RCC 7860 (cell line): ENCODE measurements at regions not wholly inside any gene's neighbourhood (a gene's known extent, or its start where the extent isn't known, plus 50 kb on each side); places are given as distances from the start of the nearest gene placed in this dataset.
"Not testable (repeated sequence)": the region's sequence is repeated elsewhere in the genome, so short reads cannot be mapped to it uniquely, and the experiment has no call there.

Experiments used
- DNase-seq: peaks from one replicate; pipeline ENCODE4 v3.0.0-alpha.2; 2015; ENCODE audit warnings: low spot score
- FAIRE-seq: peaks from 2 replicates; lab custom pipeline; 2012; peaks lifted over from hg19 to GRCh38; lab: Jason Lieb, UNC

GRCh38 chr2:13651684-13652131 is 935.0 kb downstream of the TRIB2 start:
- FAIRE-seq, result no peak
- DNase-seq, result no peak

GRCh38 chr2:13652531-13653313 is 936.0 kb downstream of the TRIB2 start:
- peak; percentile 53 for DNase-seq
- no peak for FAIRE-seq

GRCh38 chr2:13654416-13654815 is 937.7 kb downstream of the TRIB2 start:
- DNase-seq, result no peak
- FAIRE-seq, result no peak

GRCh38 chr2:13660231-13660630 is 943.5 kb downstream of the TRIB2 start:
- DNase-seq, result no peak
- no peak for FAIRE-seq

GRCh38 chr2:13662055-13662454 is 945.3 kb downstream of the TRIB2 start:
- FAIRE-seq (no peak), DNase-seq (no peak)

GRCh38 chr2:13666582-13667414 is 950.1 kb downstream of the TRIB2 start:
- FAIRE-seq (no peak), DNase-seq (no peak)

GRCh38 chr2:13667415-13667757 is 950.6 kb downstream of the TRIB2 start:
- DNase-seq (no peak), FAIRE-seq (no peak)

GRCh38 chr2:13669607-13670006 is 952.9 kb downstream of the TRIB2 start:
- FAIRE-seq (no peak), DNase-seq (no peak)

GRCh38 chr2:13673821-13674220 is 957.1 kb downstream of the TRIB2 start:
- not testable (repeated sequence) for FAIRE-seq, DNase-seq

GRCh38 chr2:13676269-13676668 is 956.2 kb upstream of the LRATD1 start:
- FAIRE-seq, result no peak
- no peak for DNase-seq

- no peak for FAIRE-seq
These were observed 950.6 kb upstream of the LRATD1 start for GRCh38 chr2:13681936-13682335.

GRCh38 chr2:13682540-13683272 is 949.8 kb upstream of the LRATD1 start:
- DNase-seq (no peak), FAIRE-seq (no peak)

More at GRCh38 chr2:13681936-13682335, 950.6 kb upstream of the LRATD1 start:
- DNase-seq, result no peak

GRCh38 chr2:13686262-13686661 is 946.3 kb upstream of the LRATD1 start:
- FAIRE-seq (no peak), DNase-seq (no peak)

- FAIRE-seq (no peak), DNase-seq (no peak)
These were observed 937.8 kb upstream of the LRATD1 start for GRCh38 chr2:13694673-13695072.

- DNase-seq (no peak), FAIRE-seq (no peak)
These were observed 935.9 kb upstream of the LRATD1 start for GRCh38 chr2:13696601-13697000.

- no peak for DNase-seq
- no peak for FAIRE-seq
These were observed 933.7 kb upstream of the LRATD1 start for GRCh38 chr2:13698847-13699246.

- DNase-seq, FAIRE-seq: not testable (repeated sequence)
These were observed 932.6 kb upstream of the LRATD1 start for GRCh38 chr2:13699939-13700338.

- DNase-seq (no peak), FAIRE-seq (no peak)
These were observed 921.4 kb upstream of the LRATD1 start for GRCh38 chr2:13711154-13711553.

GRCh38 chr2:13714466-13714865 is 918.1 kb upstream of the LRATD1 start:
- FAIRE-seq, result no peak
- no peak for DNase-seq

- no peak for FAIRE-seq
- no peak for DNase-seq
These were observed 906.6 kb upstream of the LRATD1 start for GRCh38 chr2:13725945-13726344.

- DNase-seq (no peak), FAIRE-seq (no peak)
These were observed 887.2 kb upstream of the LRATD1 start for GRCh38 chr2:13745330-13745729.
